Neural crest cell (in vitro differentiated cells): ENCODE measurements at regions not wholly inside any gene's neighbourhood (a gene's known extent, or its start where the extent isn't known, plus 50 kb on each side); places are given as distances from the start of the nearest gene placed in this dataset.

Experiments
- DNase-seq: peaks from one replicate; pipeline ENCODE4 v3.0.0; 2021; ENCODE audit warnings: low read depth, mixed read lengths, low spot score
- H3K27ac Mint-ChIP-seq: one replicate; pipeline ENCODE4 v1.8.0; 2021; ENCODE audit warnings: mild to moderate bottlenecking, mixed read lengths; ENCODE audit not compliant: unreplicated experiment
- H3K27me3 Mint-ChIP-seq: 2 replicates; pipeline ENCODE4 v1.8.0; 2021; ENCODE audit warnings: low read depth, mild to moderate bottlenecking, mixed read lengths
- H3K36me3 Mint-ChIP-seq: 2 replicates; pipeline ENCODE4 v1.8.0; 2021; ENCODE audit warnings: low read depth, mild to moderate bottlenecking, mixed read lengths
- H3K4me1 Mint-ChIP-seq: 2 replicates; pipeline ENCODE4 v1.8.0; 2021; ENCODE audit warnings: mixed read lengths
- H3K4me3 Mint-ChIP-seq: one replicate; pipeline ENCODE4 v1.8.0; 2021; ENCODE audit warnings: mild to moderate bottlenecking, mixed read lengths
- H3K9me3 Mint-ChIP-seq: 2 replicates; pipeline ENCODE4 v1.8.0; 2021; ENCODE audit warnings: mixed read lengths
- CTCF ChIP-seq: fragments of 200-600 bp; sonication (generic); conservative IDR thresholded peaks from 2 replicates; pipeline ENCODE4 v1.5.0; 2021; ENCODE audit warnings: antibody characterized with exemption, mild to moderate bottlenecking

- H3K27me3 Mint-ChIP-seq = no peaks in the 10 kb centered on the region
- no peak overlapping the region for H3K4me3 Mint-ChIP-seq
- peaks cover 5% of the 10 kb centered on the region for H3K9me3 Mint-ChIP-seq
- H3K27ac Mint-ChIP-seq = no peak overlapping the region
- no peaks in the 10 kb centered on the region for H3K4me1 Mint-ChIP-seq
- no peaks in the 10 kb centered on the region for H3K36me3 Mint-ChIP-seq
- no peak for TF ChIP-seq CTCF
- DNase-seq = no peak
These were observed 136.6 kb upstream of the ZP4 start for GRCh38 chr1:238027366-238027765.

GRCh38 chr1:238023137-238023536, 132.4 kb upstream of the ZP4 start:
- no peak overlapping the region for H3K4me3 Mint-ChIP-seq
- H3K27me3 Mint-ChIP-seq = no peaks in the 10 kb centered on the region
- H3K4me1 Mint-ChIP-seq = no peaks in the 10 kb centered on the region
- DNase-seq = no peak
- TF ChIP-seq CTCF = no peak
- H3K9me3 Mint-ChIP-seq = no peaks in the 10 kb centered on the region
- H3K36me3 Mint-ChIP-seq = no peaks in the 10 kb centered on the region
- no peak overlapping the region for H3K27ac Mint-ChIP-seq

GRCh38 chr1:238018214-238018613, 127.5 kb upstream of the ZP4 start:
- no peaks in the 10 kb centered on the region for H3K27me3 Mint-ChIP-seq
- no peaks in the 10 kb centered on the region for H3K36me3 Mint-ChIP-seq
- DNase-seq = no peak
- H3K4me3 Mint-ChIP-seq = no peak overlapping the region
- TF ChIP-seq CTCF = no peak
- H3K4me1 Mint-ChIP-seq = no peaks in the 10 kb centered on the region
- H3K27ac Mint-ChIP-seq = no peak overlapping the region
- peaks cover 2% of the 10 kb centered on the region for H3K9me3 Mint-ChIP-seq

GRCh38 chr1:238006779-238007178, 116.1 kb upstream of the ZP4 start:
- no peak for TF ChIP-seq CTCF
- Mint-ChIP-seq H3K27ac (no peak overlapping the region), H3K27me3 (no peaks in the 10 kb centered on the region), H3K36me3 (no peaks in the 10 kb centered on the region), H3K4me3 (no peak overlapping the region), H3K4me1 (peaks cover 7% of the 10 kb centered on the region), H3K9me3 (no peaks in the 10 kb centered on the region)
- DNase-seq = no peak

GRCh38 chr1:238005116-238005515, 114.4 kb upstream of the ZP4 start:
- Mint-ChIP-seq H3K27me3 (no peaks in the 10 kb centered on the region), H3K4me1 (peaks cover 8% of the 10 kb centered on the region), H3K36me3 (no peaks in the 10 kb centered on the region), H3K4me3 (no peak overlapping the region), H3K9me3 (no peaks in the 10 kb centered on the region), H3K27ac (no peak overlapping the region)
- DNase-seq = no peak
- TF ChIP-seq CTCF = no peak

- Mint-ChIP-seq H3K27ac (no peak overlapping the region), H3K27me3 (no peaks in the 10 kb centered on the region), H3K4me1 (peaks cover 8% of the 10 kb centered on the region), H3K36me3 (no peaks in the 10 kb centered on the region), H3K4me3 (no peak overlapping the region), H3K9me3 (no peaks in the 10 kb centered on the region)
- no peak for DNase-seq
- TF ChIP-seq CTCF = no peak
These were observed 111.1 kb upstream of the ZP4 start for GRCh38 chr1:238001818-238002217.
